K562 (cell line): ENCODE measurements at regions not wholly inside any gene's neighbourhood (a gene's known extent, or its start where the extent isn't known, plus 50 kb on each side); places are given as distances from the start of the nearest gene placed in this dataset.

ENCODE experiments used
- ATAC-seq: fragments of 200-7000 bp; cut with Tn5 transposase; 3 replicates; pipeline ENCODE4 v1.9.1; 2020; ENCODE audit warnings: moderate library complexity
- BruUV-seq: library from RNA; stranded (reverse); fragments of 400-500 nt; replicated peaks from 2 replicates; lab custom pipeline; 2021; lab: Mats Ljungman, UMichigan
- CTCF ChIA-PET: fragments of 300-600 bp; formaldehyde crosslinking; extraction: SDS; loops from one replicate; lab custom pipeline; 2021; ENCODE audit warnings: low intra/inter-chr PET ratio; lab: Yijun Ruan, JAX
- POLR2A ChIA-PET: fragments of 300-600, 350-650 bp; sonication (Branson Sonifier 250); formaldehyde crosslinking; extraction: SDS; loops from one replicate; lab custom pipeline; 2021; ENCODE audit warnings: antibody characterized with exemption, inconsistent platforms; lab: Yijun Ruan, JAX
- DNase-seq, 4 experiments: peaks; one replicate each; pipeline versions ENCODE4 v3.0.0 to v3.0.0-alpha.2; 2011 to 2018; ENCODE audit warnings: low spot score in 3 of 4, mixed read lengths in 3 of 4; ENCODE audit errors: extremely low read depth in 1 of 4
- FAIRE-seq: peaks from 2 replicates; lab custom pipeline; 2011; peaks lifted over from hg19 to GRCh38; lab: Jason Lieb, UNC
- H2AFZ ChIP-seq: 2 replicates; pipeline ENCODE4 v1.6.0; 2011; ENCODE audit warnings: low read depth, low read length, control low read depth, inconsistent platforms
- H3K27ac ChIP-seq: fragments of 200-600 bp; 3 replicates; pipeline ENCODE4 v1.8.0; 2011; ENCODE audit warnings: low read depth, mild to moderate bottlenecking, control low read depth, inconsistent platforms, low read length, moderate library complexity, mixed read lengths; ENCODE audit errors: extremely low read depth
- H3K27me3 ChIP-seq, 2 experiments: fragments of 300-600 bp in 1 of 2; 2 replicates in 1 of 2; 3 replicates in 1 of 2; pipeline versions ENCODE4 v1.6.0 to v1.8.0; 2011; ENCODE audit warnings: inconsistent platforms in 2 of 2, low read length in 2 of 2, mild to moderate bottlenecking in 1 of 2, mixed read lengths in 1 of 2, moderate library complexity in 1 of 2; ENCODE audit not compliant: control insufficient read depth in 2 of 2, insufficient read depth in 2 of 2
- H3K36me3 ChIP-seq: fragments of 300-600 bp; 3 replicates; pipeline ENCODE4 v1.8.0; 2011; ENCODE audit warnings: mild to moderate bottlenecking, low read length, inconsistent platforms; ENCODE audit not compliant: control insufficient read depth, insufficient read depth
- H3K4me1 ChIP-seq, 2 experiments: fragments of 200-600 bp in 1 of 2; replicated peaks in 1 of 2; 2 replicates in 1 of 2; 3 replicates in 1 of 2; pipeline versions ENCODE4 v1.5.1 to v1.8.0; 2011; ENCODE audit warnings: inconsistent platforms in 2 of 2, low read length in 2 of 2, mild to moderate bottlenecking in 1 of 2, mixed read lengths in 1 of 2, moderate library complexity in 1 of 2; ENCODE audit not compliant: control insufficient read depth in 2 of 2, insufficient read depth in 2 of 2
- H3K4me2 ChIP-seq: 2 replicates; pipeline ENCODE4 v1.6.1; 2011; ENCODE audit warnings: low read length, control low read depth, inconsistent platforms, mixed read lengths; ENCODE audit not compliant: insufficient read depth
- H3K4me3 ChIP-seq: fragments of 200-600 bp; sonication (generic), shearing (Covaris generic); 2 replicates; pipeline ENCODE4 v1.5.1; 2016; ENCODE audit warnings: control low read depth, inconsistent platforms
- H3K79me2 ChIP-seq: fragments of 200-600 bp; 3 replicates; pipeline ENCODE4 v1.8.0; 2011; ENCODE audit warnings: low read length, inconsistent platforms; ENCODE audit not compliant: control insufficient read depth, insufficient read depth
- H3K9ac ChIP-seq, 2 experiments: 2 replicates each; pipeline versions ENCODE4 v1.6.0 to v1.6.1; 2011; ENCODE audit warnings: low read depth in 2 of 2, low read length in 2 of 2, control low read depth in 1 of 2, inconsistent platforms in 1 of 2, mild to moderate bottlenecking in 1 of 2, mixed read lengths in 1 of 2; ENCODE audit not compliant: insufficient read depth in 1 of 2
- H3K9me1 ChIP-seq: one replicate; pipeline ENCODE4 v1.6.0; 2011; ENCODE audit warnings: inconsistent platforms, mild to moderate bottlenecking, low read length, moderate library complexity; ENCODE audit not compliant: control insufficient read depth, insufficient read depth
- H3K9me3 ChIP-seq: replicated peaks from 2 replicates; pipeline ENCODE4 v1.5.1; 2011; ENCODE audit warnings: low read depth, low read length, inconsistent platforms; ENCODE audit not compliant: control insufficient read depth, insufficient read depth
- H4K20me1 ChIP-seq: replicated peaks from 2 replicates; pipeline ENCODE4 v1.6.1; 2011; ENCODE audit warnings: low read length, inconsistent platforms, mixed read lengths; ENCODE audit not compliant: control insufficient read depth, insufficient read depth
- CREB1 ChIP-seq, 2 experiments: sonication (generic) in 1 of 2; formaldehyde crosslinking in 1 of 2; IDR thresholded peaks; 2 replicates each; pipeline versions ENCODE4 v1.6.1 to v1.8.0; 2012 to 2022; ENCODE audit warnings: inconsistent platforms in 1 of 2, mild to moderate bottlenecking in 1 of 2, missing genetic modification reagents in 1 of 2, moderate library complexity in 1 of 2
- CSDE1 ChIP-seq, 2 experiments: fragments of 450-650 bp; IDR thresholded peaks; 2 replicates each; pipeline ENCODE4 v1.6.1; 2016; ENCODE audit warnings: mild to moderate bottlenecking in 1 of 2
- NFIC ChIP-seq: fragments of 450-650 bp; IDR thresholded peaks from 2 replicates; pipeline ENCODE4 v1.6.1; 2017; ENCODE audit warnings: mild to moderate bottlenecking, inconsistent platforms
- RUNX1 ChIP-seq: sonication (generic); IDR thresholded peaks from 2 replicates; pipeline ENCODE4 v1.6.1; 2016; ENCODE audit warnings: antibody characterized with exemption, low read depth
- SPI1 ChIP-seq: IDR thresholded peaks from 2 replicates; pipeline ENCODE4 v1.6.1; 2011; ENCODE audit warnings: low read depth, low read length, control low read depth, borderline replicate concordance
- SRSF7 ChIP-seq: fragments of 200-400 bp; formaldehyde crosslinking; optimal IDR thresholded peaks from 2 replicates; pipeline ENCODE3; 2017; ENCODE audit warnings: mild to moderate bottlenecking, low read depth, low read length
- UBTF ChIP-seq, 2 experiments: IDR thresholded peaks; 2 replicates each; pipeline ENCODE4 v1.6.1; 2012; ENCODE audit warnings: improper control_type of control experiment in 2 of 2, low read depth in 2 of 2, low read length in 2 of 2, borderline replicate concordance in 1 of 2
- ZNF444 ChIP-seq: fragments of 250-450 bp; sonication (Bioruptor Pico); IDR thresholded peaks from 2 replicates; pipeline ENCODE4 v1.4.0; 2020; ENCODE audit warnings: mild to moderate bottlenecking, moderate library complexity
- ZNF668 ChIP-seq: fragments of 250-450 bp; sonication (Bioruptor Pico); IDR thresholded peaks from 2 replicates; pipeline ENCODE4 v1.8.0; 2022; ENCODE audit warnings: mild to moderate bottlenecking, inconsistent platforms
- in situ Hi-C: fragments of 300-500 bp; cut with MboI; formaldehyde crosslinking; loops from 4 replicates; pipeline ENCODE4 v1.15.0; 2018; ENCODE audit warnings: inconsistent platforms, mixed read lengths
- intact Hi-C: fragments of 100-400 bp; cut with micrococcal nuclease; formaldehyde crosslinking; loops from 2 replicates; pipeline ENCODE4 v1.14.2; 2022
- TF ChIP-seq, protein P1 (sequence below): sonication (generic); IDR thresholded peaks from 2 replicates; pipeline ENCODE4 v1.6.1; 2016
- TF ChIP-seq, protein P2 (sequence below): fragments of 450-650 bp; conservative IDR thresholded peaks from 2 replicates; pipeline ENCODE4 v1.6.1; 2016; ENCODE audit warnings: missing genetic modification characterization, low read depth, mild to moderate bottlenecking, control low read depth, missing compliant biosample characterization
- TF ChIP-seq, protein P3 (sequence below): sonication (generic); formaldehyde crosslinking; IDR thresholded peaks from 2 replicates; pipeline ENCODE4 v1.8.1; 2023; ENCODE audit warnings: mild to moderate bottlenecking, missing genetic modification reagents
- TF ChIP-seq, protein P4 (sequence below), 2 experiments: fragments of 450-650 bp; IDR thresholded peaks; 2 replicates each; pipeline ENCODE4 v1.6.1; 2016

GRCh38 chr11:34799848-34800247 is 116.3 kb downstream of the APIP start (continued):
- TF ChIP-seq, protein P1, sequence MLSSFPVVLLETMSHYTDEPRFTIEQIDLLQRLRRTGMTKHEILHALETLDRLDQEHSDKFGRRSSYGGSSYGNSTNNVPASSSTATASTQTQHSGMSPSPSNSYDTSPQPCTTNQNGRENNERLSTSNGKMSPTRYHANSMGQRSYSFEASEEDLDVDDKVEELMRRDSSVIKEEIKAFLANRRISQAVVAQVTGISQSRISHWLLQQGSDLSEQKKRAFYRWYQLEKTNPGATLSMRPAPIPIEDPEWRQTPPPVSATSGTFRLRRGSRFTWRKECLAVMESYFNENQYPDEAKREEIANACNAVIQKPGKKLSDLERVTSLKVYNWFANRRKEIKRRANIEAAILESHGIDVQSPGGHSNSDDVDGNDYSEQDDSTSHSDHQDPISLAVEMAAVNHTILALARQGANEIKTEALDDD, result no peak
- TF ChIP-seq, protein P2, sequence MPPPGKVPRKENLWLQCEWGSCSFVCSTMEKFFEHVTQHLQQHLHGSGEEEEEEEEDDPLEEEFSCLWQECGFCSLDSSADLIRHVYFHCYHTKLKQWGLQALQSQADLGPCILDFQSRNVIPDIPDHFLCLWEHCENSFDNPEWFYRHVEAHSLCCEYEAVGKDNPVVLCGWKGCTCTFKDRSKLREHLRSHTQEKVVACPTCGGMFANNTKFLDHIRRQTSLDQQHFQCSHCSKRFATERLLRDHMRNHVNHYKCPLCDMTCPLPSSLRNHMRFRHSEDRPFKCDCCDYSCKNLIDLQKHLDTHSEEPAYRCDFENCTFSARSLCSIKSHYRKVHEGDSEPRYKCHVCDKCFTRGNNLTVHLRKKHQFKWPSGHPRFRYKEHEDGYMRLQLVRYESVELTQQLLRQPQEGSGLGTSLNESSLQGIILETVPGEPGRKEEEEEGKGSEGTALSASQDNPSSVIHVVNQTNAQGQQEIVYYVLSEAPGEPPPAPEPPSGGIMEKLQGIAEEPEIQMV (tag), result no peak
- no peak for TF ChIP-seq SPI1
- no peak for TF ChIP-seq UBTF (IDR thresholded peaks at IDR 0.05; ENCODE audit: borderline replicate concordance in 1 of 2, low read depth in 2 of 2, low read length in 2 of 2)
- TF ChIP-seq NFIC, result no peak

- in situ Hi-C loops, result no loop called here
- POLR2A ChIA-PET, result interaction anchor here (0.6 to 1.9 kb wide), 4 partner anchors 10 to 34 kb away, joined by 3 to 5 read pairs (median 4); no protein-coding TSS in a partner anchor
- Histone ChIP-seq H3K27me3 (no peaks in the 10 kb centered on the region), H2AFZ (no peak overlapping the region), H3K27ac (no peak overlapping the region), H3K79me2 (no peaks in the 10 kb centered on the region), H3K9ac (no peak overlapping the region), H3K4me1 (no peaks in the 10 kb centered on the region), H3K4me3 (no peak overlapping the region), H3K4me2 (no peak overlapping the region), H3K36me3 (no peaks in the 10 kb centered on the region), H3K9me1 (no peaks in the 10 kb centered on the region), H3K9me3 (peaks cover 2% of the 10 kb centered on the region; the same call in 1 of the 2 replicates), H4K20me1 (no peaks in the 10 kb centered on the region)
- FAIRE-seq, result no peak
- BruUV-seq, result no TSS peak
- intact Hi-C loops, result no loop called here
- no peak for DNase-seq
- CTCF ChIA-PET, result no interaction called here
- ATAC-seq, result no peak
- TF ChIP-seq CSDE1 (IDR thresholded peaks at IDR 0.05), result no peak
- TF ChIP-seq SRSF7, result no peak
- no peak for TF ChIP-seq ZNF444 (CRISPR knock-in tag)
- TF ChIP-seq, protein P3, sequence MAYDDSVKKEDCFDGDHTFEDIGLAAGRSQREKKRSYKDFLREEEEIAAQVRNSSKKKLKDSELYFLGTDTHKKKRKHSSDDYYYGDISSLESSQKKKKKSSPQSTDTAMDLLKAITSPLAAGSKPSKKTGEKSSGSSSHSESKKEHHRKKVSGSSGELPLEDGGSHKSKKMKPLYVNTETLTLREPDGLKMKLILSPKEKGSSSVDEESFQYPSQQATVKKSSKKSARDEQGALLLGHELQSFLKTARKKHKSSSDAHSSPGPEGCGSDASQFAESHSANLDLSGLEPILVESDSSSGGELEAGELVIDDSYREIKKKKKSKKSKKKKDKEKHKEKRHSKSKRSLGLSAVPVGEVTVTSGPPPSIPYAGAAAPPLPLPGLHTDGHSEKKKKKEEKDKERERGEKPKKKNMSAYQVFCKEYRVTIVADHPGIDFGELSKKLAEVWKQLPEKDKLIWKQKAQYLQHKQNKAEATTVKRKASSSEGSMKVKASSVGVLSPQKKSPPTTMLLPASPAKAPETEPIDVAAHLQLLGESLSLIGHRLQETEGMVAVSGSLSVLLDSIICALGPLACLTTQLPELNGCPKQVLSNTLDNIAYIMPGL (CRISPR knock-in tag), result no peak
- TF ChIP-seq, protein P4, sequence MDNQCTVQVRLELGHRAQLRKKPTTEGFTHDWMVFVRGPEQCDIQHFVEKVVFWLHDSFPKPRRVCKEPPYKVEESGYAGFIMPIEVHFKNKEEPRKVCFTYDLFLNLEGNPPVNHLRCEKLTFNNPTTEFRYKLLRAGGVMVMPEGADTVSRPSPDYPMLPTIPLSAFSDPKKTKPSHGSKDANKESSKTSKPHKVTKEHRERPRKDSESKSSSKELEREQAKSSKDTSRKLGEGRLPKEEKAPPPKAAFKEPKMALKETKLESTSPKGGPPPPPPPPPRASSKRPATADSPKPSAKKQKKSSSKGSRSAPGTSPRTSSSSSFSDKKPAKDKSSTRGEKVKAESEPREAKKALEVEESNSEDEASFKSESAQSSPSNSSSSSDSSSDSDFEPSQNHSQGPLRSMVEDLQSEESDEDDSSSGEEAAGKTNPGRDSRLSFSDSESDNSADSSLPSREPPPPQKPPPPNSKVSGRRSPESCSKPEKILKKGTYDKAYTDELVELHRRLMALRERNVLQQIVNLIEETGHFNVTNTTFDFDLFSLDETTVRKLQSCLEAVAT (IDR thresholded peaks at IDR 0.05), result no peak
- TF ChIP-seq CREB1 (IDR thresholded peaks at IDR 0.05), result no peak
- TF ChIP-seq CREB1 (CRISPR knock-in tag; IDR thresholded peaks at IDR 0.05), result no peak
- no peak for TF ChIP-seq RUNX1
- TF ChIP-seq ZNF668, result no peak
Observed at GRCh38 chr11:34798985-34799384, 117.2 kb downstream of the APIP start.
